ENCODE measurements at regions not wholly inside any gene's neighbourhood (a gene's known extent, or its start where the extent isn't known, plus 50 kb on each side); places are given as distances from the start of the nearest gene placed in this dataset.
"Not testable (repeated sequence)": the region's sequence is repeated elsewhere in the genome, so short reads cannot be mapped to it uniquely, and the experiment has no call there.

- no peak for DNase-seq
Observed at GRCh38 chr18:47399475-47399874, 148.0 kb upstream of the SKOR2 start.

- DNase-seq = no peak
Observed at GRCh38 chr18:47397671-47398319, 146.3 kb upstream of the SKOR2 start.

- DNase-seq = no peak
Observed at GRCh38 chr18:47391665-47392064, 140.2 kb upstream of the SKOR2 start.

- no peak for DNase-seq
Observed at GRCh38 chr18:47390410-47391024, 139.1 kb upstream of the SKOR2 start.

GRCh38 chr18:47389210-47389609, 137.8 kb upstream of the SKOR2 start:
- DNase-seq = no peak

- DNase-seq = no peak
Observed at GRCh38 chr18:47387864-47388263, 136.4 kb upstream of the SKOR2 start.

- no peak for DNase-seq
Observed at GRCh38 chr18:47383729-47384128, 132.3 kb upstream of the SKOR2 start.

- DNase-seq = no peak
Observed at GRCh38 chr18:47381975-47382570, 130.6 kb upstream of the SKOR2 start.

GRCh38 chr18:47380153-47380552, 128.7 kb upstream of the SKOR2 start:
- no peak for DNase-seq

- DNase-seq = no peak
Observed at GRCh38 chr18:47373465-47373864, 122.0 kb upstream of the SKOR2 start.

- DNase-seq = no peak
Observed at GRCh38 chr18:47370052-47370451, 118.6 kb upstream of the SKOR2 start.

- DNase-seq = not testable (repeated sequence)
Observed at GRCh38 chr18:47354061-47354460, 102.6 kb upstream of the SKOR2 start.

- DNase-seq = no peak
Observed at GRCh38 chr18:47346016-47346415, 94.6 kb upstream of the SKOR2 start.

- DNase-seq = no peak
Observed at GRCh38 chr18:47345291-47345690, 93.8 kb upstream of the SKOR2 start.

- no peak for DNase-seq
Observed at GRCh38 chr18:47343291-47343690, 91.8 kb upstream of the SKOR2 start.

GRCh38 chr18:47342566-47342965, 91.1 kb upstream of the SKOR2 start:
- DNase-seq = no peak

- no peak for DNase-seq
Observed at GRCh38 chr18:47341678-47342077, 90.2 kb upstream of the SKOR2 start.

GRCh38 chr18:47334966-47335365, 83.5 kb upstream of the SKOR2 start:
- DNase-seq = no peak

- no peak for DNase-seq
Observed at GRCh38 chr18:47333926-47334635, 82.6 kb upstream of the SKOR2 start.

GRCh38 chr18:47331641-47332040, 80.2 kb upstream of the SKOR2 start:
- no peak for DNase-seq

GRCh38 chr18:47331026-47331425, 79.6 kb upstream of the SKOR2 start:
- DNase-seq = no peak

- no peak for DNase-seq
Observed at GRCh38 chr18:47323158-47323557, 71.7 kb upstream of the SKOR2 start.

GRCh38 chr18:47321815-47322214, 70.4 kb upstream of the SKOR2 start:
- DNase-seq = no peak

Measured in effector CD8-positive, alpha-beta T cell (primary cell).